WTC11 (cell line): ENCODE measurements at regions not wholly inside any gene's neighbourhood (a gene's known extent, or its start where the extent isn't known, plus 50 kb on each side); places are given as distances from the start of the nearest gene placed in this dataset.

ENCODE experiments used
- ATAC-seq: fragments of 200-7000 bp; cut with Tn5 transposase; 2 replicates; pipeline ENCODE4 v1.10.0; 2021; ENCODE audit warnings: mild to moderate bottlenecking, moderate library complexity
- CTCF ChIA-PET: fragments of 300-600 bp; sonication (Branson Sonifier 250); formaldehyde crosslinking; loops from one replicate; lab custom pipeline; 2021; ENCODE audit warnings: antibody characterized with exemption; lab: Charles Lee
- POLR2A ChIA-PET: fragments of 350-600 bp; sonication (Branson Sonifier 250); formaldehyde crosslinking; loops from one replicate; lab custom pipeline; 2021; ENCODE audit warnings: antibody characterized with exemption; lab: Charles Lee
- DNase-seq: peaks from one replicate; pipeline ENCODE4 v3.0.0; 2021; ENCODE audit warnings: low spot score
- H3K27ac Mint-ChIP-seq: 2 replicates; pipeline ENCODE4 v1.8.0; 2021; ENCODE audit warnings: mixed read lengths
- H3K27me3 Mint-ChIP-seq: 2 replicates; pipeline ENCODE4 v1.8.0; 2021; ENCODE audit warnings: low read depth, mild to moderate bottlenecking, moderate library complexity, mixed read lengths
- H3K36me3 Mint-ChIP-seq: 2 replicates; pipeline ENCODE4 v1.8.0; 2021; ENCODE audit warnings: mixed read lengths
- H3K4me1 Mint-ChIP-seq: 2 replicates; pipeline ENCODE4 v1.8.0; 2022; ENCODE audit warnings: mixed read lengths
- H3K4me3 Mint-ChIP-seq: 2 replicates; pipeline ENCODE4 v1.8.0; 2021; ENCODE audit warnings: mild to moderate bottlenecking, moderate library complexity, mixed read lengths
- H3K9me3 Mint-ChIP-seq: 2 replicates; pipeline ENCODE4 v1.8.0; 2021; ENCODE audit warnings: mixed read lengths
- EMX1 ChIP-seq: fragments of 250-450 bp; sonication (Bioruptor Pico); IDR thresholded peaks from 2 replicates; pipeline ENCODE4 v1.8.0; 2021; ENCODE audit warnings: mild to moderate bottlenecking
- FOXP1 ChIP-seq: sonication (generic); formaldehyde crosslinking; IDR thresholded peaks from 2 replicates; pipeline ENCODE4 v1.8.0; 2022; ENCODE audit warnings: missing genetic modification reagents, mild to moderate bottlenecking, moderate library complexity, borderline replicate concordance
- OVOL2 ChIP-seq: fragments of 250-450 bp; sonication (Bioruptor Pico); IDR thresholded peaks from 2 replicates; pipeline ENCODE4 v1.9.0; 2021; ENCODE audit warnings: mild to moderate bottlenecking, borderline replicate concordance
- ZNF317 ChIP-seq: sonication (generic); formaldehyde crosslinking; IDR thresholded peaks from 2 replicates; pipeline ENCODE4 v1.8.1; 2023; ENCODE audit warnings: low read depth, mild to moderate bottlenecking, moderate library complexity, missing genetic modification reagents, borderline replicate concordance
- ZNF416 ChIP-seq: fragments of 250-450 bp; sonication (Bioruptor Pico); IDR thresholded peaks from 2 replicates; pipeline ENCODE4 v1.9.0; 2021; ENCODE audit warnings: mild to moderate bottlenecking, inconsistent platforms
- TF ChIP-seq, protein P1 (sequence below): sonication (generic); formaldehyde crosslinking; IDR thresholded peaks from 2 replicates; pipeline ENCODE4 v1.8.1; 2022; ENCODE audit warnings: mild to moderate bottlenecking, moderate library complexity, missing genetic modification reagents
- TF ChIP-seq, protein P2 (sequence below): sonication (generic); formaldehyde crosslinking; conservative IDR thresholded peaks from 2 replicates; pipeline ENCODE4 v1.8.1; 2023; ENCODE audit warnings: mild to moderate bottlenecking, low read depth, missing genetic modification reagents, moderate library complexity

DNA sequence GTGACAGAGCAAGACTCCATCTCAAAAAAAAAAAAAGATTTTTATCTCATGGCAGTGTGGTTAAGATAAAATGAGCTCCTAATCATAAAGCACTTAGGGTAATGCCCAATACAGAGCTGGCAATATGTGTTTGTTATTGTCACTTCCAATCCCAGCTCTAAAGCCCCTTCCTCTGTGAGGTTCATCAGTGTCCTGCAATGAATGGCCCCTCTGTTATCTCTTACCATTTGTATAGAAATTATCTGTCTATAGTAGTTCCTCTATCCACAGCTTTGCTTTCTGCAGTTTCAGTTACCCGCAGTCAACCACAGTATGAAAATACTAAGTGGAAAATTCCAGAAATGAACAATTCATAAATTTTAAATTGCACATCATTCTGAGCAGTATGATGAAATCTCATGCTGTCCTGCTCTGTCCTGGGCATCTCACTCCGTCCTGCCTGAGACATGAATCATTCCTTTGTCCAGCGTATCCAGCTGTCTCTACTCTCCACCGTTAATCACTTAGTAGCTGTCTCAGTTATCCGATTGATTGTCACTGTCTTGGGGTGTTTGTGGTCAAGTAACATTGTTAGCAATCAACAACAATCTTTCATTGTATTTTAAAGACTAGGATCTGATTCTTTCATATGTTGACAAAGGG is 50.2 kb upstream of the DNAH14 start:
- Mint-ChIP-seq H3K27ac (no peak overlapping the region), H3K36me3 (no peaks in the 10 kb centered on the region), H3K9me3 (0 out of 2 replicates have a peak, but pooled peaks cover 4% of the 10 kb centered on the region), H3K4me3 (no peak overlapping the region)
- no peak for ATAC-seq
- TF ChIP-seq ZNF317 (CRISPR knock-in tag) (no peak), EMX1 (CRISPR knock-in tag) (no peak), ZNF416 (CRISPR knock-in tag) (no peak), FOXP1 (no peak), OVOL2 (no peak)
- TF ChIP-seq, protein P1, sequence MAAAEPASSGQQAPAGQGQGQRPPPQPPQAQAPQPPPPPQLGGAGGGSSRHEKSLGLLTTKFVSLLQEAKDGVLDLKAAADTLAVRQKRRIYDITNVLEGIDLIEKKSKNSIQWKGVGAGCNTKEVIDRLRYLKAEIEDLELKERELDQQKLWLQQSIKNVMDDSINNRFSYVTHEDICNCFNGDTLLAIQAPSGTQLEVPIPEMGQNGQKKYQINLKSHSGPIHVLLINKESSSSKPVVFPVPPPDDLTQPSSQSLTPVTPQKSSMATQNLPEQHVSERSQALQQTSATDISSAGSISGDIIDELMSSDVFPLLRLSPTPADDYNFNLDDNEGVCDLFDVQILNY (CRISPR knock-in tag) = no peak
- TF ChIP-seq, protein P2, sequence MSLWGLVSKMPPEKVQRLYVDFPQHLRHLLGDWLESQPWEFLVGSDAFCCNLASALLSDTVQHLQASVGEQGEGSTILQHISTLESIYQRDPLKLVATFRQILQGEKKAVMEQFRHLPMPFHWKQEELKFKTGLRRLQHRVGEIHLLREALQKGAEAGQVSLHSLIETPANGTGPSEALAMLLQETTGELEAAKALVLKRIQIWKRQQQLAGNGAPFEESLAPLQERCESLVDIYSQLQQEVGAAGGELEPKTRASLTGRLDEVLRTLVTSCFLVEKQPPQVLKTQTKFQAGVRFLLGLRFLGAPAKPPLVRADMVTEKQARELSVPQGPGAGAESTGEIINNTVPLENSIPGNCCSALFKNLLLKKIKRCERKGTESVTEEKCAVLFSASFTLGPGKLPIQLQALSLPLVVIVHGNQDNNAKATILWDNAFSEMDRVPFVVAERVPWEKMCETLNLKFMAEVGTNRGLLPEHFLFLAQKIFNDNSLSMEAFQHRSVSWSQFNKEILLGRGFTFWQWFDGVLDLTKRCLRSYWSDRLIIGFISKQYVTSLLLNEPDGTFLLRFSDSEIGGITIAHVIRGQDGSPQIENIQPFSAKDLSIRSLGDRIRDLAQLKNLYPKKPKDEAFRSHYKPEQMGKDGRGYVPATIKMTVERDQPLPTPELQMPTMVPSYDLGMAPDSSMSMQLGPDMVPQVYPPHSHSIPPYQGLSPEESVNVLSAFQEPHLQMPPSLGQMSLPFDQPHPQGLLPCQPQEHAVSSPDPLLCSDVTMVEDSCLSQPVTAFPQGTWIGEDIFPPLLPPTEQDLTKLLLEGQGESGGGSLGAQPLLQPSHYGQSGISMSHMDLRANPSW (CRISPR knock-in tag) = no peak
- TF ChIP-seq, all 79 proteins: peak for 0
- ChIA-PET POLR2A (no interaction called here), CTCF (interaction anchor here (0.6 to 2.5 kb wide), 6 partner anchors 15 to 178 kb away, joined by 3 to 12 read pairs (median 4); no protein-coding TSS in a partner anchor)
- DNase-seq = no peak
- Mint-ChIP-seq H3K4me1 (peaks cover 64% of the 10 kb centered on the region), H3K27me3 (no peaks in the 10 kb centered on the region; the same call in 1 of the 2 replicates)
